HL-60/S4 (cell line): ENCODE measurements at regions not wholly inside any gene's neighbourhood (a gene's known extent, or its start where the extent isn't known, plus 50 kb on each side); places are given as distances from the start of the nearest gene placed in this dataset.

ENCODE experiments used
- in situ Hi-C: fragments of 300-500 bp; cut with MboI; formaldehyde crosslinking; loops from 2 replicates; pipeline ENCODE4 v1.14.3; 2022; ENCODE audit warnings: low sequenced_read_pairs

DNA sequence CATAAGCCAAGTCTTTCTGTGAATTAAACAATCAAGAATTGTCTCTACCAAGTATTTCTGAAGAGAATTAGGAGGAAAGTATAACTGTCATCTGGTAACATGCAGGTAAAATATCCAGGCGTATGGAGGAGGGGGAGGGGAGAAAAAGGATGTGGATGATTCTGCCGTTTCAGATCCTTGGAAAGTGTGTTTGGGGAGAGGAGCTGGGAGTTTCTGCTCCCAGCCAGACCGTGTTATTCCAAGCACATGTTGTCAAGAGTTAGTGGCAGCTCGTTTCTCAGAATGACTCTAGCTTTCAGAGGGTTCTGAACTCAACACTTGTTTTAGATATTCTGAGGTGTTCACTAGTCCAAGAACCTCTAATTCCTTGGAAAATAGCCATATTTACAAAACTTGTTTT, 137.6 kb downstream of the FAM124B start:
- in situ Hi-C loops = no loop called here

DNA sequence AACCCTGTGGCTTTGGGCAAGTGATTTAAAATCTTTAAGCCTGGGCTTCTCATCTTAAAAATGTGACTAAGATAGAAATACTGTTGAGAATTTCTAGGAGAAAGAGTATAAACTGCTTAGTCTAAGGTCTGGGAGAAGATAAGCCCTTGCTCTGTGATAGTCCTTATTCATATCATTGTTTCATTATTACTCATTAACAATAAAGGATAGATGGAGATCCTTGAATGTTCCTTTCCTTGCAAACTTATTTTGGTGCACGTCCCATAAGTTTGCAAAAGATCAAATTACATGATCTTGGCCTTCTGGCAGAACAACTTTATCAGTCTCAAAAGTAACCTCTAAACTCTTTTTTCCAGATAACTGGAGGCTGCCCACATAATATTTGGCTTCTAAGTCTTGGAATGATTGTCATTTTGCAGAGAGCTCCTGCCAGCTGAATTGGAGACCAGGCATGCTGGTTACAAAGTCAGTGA, 138.3 kb downstream of the FAM124B start:
- in situ Hi-C loops = no loop called here

DNA sequence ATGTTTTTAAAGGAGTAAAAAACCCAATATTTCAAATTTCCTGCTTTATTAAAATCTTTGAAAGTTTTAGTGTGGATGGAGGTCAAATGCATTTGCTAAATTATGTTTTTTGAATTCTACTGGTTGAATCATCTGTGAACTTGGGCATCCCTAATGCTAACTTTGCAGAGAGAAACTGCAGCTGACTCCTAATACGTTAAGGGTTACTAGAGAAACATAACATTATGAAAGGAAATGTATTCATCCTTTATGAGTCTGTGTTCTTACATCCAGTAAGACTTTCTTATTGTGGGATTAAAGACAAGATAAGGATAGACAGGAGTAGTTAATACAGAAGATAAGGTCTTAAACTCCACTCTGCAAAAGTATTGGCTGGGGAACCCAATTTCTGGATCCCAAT, 140.6 kb downstream of the FAM124B start:
- in situ Hi-C loops = no loop called here

DNA sequence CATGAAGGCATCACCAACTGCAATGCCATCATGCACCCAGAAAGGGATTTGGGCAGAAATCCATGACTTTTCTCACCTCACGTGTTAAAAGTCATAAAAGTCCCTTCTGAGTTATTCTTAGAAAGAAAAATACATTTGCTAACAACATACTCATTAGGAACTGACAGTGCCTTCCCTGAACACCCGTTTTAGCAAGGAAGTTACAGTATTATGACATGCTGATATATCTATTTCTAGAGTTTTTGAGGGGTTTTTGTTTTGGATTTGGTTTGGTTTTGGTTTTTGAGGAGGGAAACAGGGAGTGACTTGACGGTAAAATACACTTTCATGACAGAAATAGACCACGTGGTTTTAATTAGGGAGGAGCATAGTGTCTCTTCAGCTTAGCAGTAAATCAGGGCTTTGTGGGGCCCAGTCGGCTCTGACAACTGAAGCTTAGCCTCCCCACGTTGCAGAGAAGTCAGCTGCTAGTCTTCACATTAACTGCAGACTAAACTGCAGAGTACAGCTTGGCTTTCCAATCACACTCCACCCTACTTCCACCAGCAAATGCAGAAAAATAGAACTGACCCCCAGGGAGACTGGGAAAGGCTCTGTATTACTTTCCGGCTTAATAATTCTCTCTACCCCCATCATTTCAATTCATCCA, 141.4 kb downstream of the FAM124B start:
- in situ Hi-C loops = no loop called here

DNA sequence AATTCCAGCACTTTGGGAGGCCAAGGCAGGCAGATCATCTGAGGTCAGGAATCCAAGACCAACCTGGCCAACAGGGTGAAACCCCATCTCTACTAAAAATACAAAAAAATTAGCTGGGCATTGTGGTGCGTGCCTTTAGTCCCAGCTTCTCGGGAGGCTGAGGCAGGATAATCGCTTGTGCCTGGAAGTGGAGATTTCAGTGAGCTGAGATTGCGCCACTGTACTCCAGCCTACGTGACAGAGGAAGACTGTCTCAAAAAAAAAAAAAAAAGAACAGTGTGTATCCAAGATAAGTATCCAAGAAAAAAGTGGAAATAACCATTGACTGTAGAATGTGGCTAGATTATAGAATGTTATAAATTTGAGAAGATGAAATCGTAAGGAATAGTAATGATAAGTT, 142.1 kb downstream of the FAM124B start:
- in situ Hi-C loops = no loop called here

DNA sequence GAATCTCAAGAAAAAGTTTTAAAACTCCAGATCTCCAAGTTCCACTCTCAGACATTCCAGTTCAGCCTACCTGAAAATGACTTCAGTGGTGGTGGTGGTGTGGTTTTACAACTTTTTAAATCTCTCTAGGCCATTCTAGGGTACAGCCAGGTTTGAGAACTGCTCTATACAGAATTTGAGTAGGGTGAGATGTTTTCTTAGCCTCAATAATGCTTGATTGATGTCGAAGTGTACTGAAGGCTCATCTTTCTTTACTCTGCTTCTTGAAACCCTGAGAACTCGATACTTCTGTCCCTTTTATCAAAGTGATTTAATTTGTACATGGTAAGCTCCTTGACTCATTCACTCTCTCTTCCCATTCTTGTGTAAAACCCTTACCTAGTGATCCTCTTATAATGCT, 143.8 kb downstream of the FAM124B start:
- in situ Hi-C loops = no loop called here

DNA sequence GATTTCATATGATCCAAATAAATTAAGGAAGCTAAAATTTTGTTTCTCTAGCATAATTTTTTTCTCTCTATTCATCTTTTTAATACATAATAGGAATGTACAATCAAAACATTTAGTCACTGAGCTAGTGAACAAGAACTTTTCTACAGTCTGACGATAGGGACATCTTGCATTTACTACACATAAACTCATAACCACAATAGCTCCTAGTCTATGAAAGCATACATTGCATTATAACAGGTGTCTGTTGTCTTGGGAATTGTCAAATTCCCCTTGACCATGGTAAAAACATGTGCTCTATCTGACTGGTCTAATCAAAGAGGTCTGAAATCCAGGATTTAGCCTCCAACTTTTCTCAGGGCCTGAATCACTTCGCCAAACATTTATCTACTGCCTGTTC, 144.8 kb downstream of the FAM124B start:
- in situ Hi-C loops = no loop called here

DNA sequence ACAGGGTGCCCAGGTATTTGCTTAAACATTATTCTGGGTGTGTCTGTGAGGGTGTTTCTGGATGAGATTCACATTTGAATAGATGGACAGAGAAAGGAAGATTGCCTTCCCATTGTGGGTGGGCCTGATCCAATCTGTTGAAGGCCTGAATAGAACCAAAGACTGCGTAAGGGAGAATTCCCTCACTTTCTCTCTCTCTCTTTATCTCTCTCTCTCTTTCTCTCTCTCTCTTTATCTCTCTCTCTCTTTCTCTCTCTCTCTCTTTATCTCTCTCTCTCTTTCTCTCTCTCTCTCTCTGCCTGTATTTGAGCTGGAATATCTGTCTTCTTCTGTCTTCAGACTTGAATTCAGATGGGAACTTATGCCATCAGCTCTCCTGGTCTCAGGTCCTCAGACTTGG, 148.4 kb downstream of the FAM124B start:
- in situ Hi-C loops = no loop called here

DNA sequence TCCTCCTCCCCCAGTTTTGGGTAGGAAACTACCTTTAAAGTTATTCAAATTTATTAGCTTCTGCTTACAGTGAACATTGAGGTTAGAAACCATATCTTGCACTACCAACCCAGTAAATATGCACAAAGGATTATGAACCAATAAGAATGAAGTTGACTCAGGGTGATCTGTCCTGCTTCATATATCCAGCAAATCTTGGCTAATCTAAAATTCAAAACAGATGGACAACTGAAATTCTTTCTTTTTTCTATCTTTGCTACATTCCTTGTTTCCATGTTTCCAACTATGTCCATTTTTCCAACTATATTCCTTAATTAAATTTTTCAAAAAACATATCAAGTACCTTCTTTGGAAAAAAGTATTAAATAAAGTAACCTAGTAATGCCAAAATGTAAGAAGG, 149.3 kb downstream of the FAM124B start:
- in situ Hi-C loops = no loop called here

DNA sequence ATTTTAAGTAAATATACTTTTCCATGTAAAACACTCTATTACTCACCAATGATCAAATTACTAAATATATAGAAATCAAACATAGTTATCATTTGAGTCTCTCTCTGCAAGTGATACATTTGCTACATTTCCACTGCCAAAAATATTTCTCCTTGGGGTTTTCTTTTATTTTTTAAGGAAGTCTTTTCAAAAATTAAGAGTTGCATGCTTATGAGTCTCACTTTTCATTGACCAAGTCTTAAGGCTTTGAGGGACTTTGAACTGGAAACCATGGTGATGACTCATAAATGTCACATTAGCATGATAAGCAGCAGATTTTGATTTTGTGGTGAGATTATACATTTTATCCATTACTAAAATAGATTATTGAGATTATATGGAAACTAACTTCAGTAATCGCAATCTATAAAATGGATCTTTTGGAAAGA, 152.9 kb downstream of the FAM124B start:
- in situ Hi-C loops = no loop called here

DNA sequence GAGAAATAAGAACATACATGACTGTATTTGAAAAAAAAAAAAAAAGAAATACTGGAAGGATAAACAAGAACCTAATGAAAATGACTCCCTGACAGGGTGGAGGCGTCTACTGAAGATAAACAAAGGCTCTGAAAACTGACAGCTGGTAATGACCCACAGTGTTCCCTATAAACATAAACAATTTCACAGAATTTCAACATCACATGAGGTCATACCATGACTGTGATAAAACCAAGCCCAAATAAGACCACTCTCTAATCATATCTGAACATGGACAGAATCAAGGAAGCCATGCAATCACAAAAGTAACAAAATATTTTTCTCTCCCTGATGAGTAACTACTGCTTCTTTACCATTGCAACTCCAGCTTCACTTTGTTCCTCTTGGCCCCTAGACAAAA, 159.3 kb downstream of the FAM124B start:
- in situ Hi-C loops = no loop called here

DNA sequence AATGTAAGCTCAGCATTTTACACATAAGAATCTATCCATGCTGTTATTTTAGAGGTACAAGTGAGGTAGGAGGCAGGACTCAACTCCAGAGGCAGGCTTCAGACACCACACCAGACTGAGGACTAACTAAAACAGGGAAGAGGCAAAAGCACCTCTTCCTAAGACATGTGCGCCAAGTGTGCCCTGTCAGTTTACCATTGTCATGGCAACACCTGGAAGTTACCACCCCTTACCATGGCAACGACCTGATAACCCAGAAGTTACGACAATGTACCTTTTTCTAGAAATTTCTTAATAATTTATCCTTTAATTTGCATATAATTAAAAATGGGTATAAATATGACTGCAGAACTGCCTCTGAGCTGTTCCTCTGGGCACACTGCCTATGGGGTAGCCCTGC, 160.1 kb downstream of the FAM124B start:
- in situ Hi-C loops = no loop called here

DNA sequence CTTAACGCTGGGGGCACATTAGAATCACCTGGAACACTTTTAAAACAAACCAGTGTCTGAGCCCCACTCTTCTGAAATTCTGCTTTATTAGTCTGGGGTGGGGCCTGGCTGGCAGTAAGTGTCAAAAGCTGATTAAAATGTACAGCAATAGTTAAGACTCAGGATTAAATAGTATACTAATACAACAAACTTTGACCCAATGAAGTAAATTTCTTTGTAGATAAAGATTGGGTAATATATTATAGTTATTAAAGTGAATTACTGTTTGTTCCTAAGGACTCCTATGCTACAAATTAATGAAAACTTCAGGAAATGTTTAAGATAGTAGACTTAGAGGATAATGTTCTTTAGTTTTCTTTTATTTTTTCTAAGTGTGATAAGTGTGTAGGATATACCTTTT, 160.9 kb downstream of the FAM124B start:
- in situ Hi-C loops = no loop called here

DNA sequence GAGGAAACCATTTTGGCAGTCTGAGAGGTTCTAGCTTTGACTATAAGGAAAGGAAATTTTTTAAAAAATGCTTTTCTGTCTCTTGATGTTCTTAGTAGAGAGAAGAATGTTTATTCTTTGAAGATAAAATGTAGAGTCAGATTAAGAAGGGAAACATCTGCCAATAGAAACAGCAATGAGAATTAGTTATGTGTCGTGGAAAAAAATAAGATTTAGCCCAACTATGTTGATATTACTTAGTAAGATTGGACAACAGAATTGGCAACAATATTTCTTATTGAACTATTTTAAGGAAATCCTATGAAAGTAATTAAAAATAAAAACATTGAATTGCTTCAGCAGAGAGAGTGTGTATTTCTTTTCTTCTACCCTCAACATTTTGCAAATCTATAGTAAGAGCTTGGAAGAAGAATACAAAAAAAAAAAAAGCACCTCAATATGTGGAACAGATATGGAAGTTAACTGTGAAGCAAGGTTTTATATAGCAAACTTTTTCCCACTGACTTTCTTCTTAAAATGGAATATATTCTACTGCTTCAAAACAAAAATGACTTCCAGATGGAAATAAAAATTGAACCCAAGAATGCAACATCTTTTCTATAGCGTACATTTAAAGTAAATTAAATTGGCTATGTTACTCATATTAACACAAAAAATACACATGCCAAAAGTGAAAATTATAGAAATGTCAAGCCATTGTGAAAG, 177.9 kb downstream of the FAM124B start:
- in situ Hi-C loops = no loop called here

DNA sequence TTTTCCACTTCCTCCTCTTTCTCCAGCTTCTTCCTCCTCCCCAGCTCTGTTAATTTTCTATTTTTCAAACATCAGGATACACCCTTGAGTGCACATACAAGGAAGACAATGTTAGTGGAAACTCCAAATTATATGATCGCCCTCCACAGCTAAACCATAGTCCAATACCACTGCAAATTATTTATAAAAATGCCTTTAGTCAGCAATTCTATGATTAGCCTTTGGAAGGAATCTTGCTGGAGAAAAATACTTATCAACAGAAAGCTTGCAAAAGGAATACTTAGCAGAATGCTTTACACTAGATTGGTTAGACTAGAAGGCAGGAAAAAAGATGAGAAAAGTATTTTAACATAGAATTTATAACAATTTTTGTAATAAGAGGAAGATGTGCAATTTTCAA, 178.9 kb downstream of the FAM124B start:
- in situ Hi-C loops = no loop called here

DNA sequence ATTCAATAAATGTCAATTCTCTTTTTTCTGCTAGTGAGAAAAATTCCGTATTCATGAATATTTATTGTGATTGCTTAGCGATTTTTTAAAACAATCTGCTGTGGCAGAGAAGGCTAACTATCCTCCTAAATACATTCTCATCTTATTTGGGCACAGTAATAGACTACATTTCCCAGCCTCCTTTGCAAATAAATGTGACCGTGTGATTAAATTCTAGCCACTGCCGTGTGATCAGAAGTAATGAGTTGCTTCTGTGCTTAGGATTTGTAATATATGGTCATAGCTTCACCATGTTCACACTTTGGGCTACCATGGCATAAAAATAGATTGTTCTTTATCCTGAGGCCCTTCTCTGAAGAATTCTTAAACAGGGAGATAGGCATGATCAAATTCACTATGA, 179.6 kb downstream of the FAM124B start:
- in situ Hi-C loops = no loop called here

DNA sequence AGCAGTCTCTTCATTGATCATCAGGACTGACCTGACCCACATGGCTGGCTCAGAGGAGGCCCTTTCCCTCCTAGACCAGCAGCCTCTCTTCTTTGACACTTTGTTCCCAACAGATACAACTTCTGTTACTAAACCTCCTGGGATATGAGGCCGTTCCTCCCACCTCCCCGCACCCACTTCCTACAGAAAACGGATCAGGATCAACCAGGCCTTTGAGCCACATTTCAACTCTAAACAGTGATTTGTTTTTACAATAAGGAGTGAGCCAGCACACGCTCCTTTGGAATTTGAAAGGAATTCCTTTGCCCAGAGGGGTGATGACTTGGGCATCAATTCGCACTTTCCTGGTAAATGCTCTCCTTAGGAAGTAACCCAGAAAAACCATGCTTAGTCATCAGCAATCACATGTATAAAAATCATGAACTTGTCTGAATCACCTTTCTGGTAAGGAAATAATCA, 180.4 kb downstream of the FAM124B start:
- in situ Hi-C loops = no loop called here

DNA sequence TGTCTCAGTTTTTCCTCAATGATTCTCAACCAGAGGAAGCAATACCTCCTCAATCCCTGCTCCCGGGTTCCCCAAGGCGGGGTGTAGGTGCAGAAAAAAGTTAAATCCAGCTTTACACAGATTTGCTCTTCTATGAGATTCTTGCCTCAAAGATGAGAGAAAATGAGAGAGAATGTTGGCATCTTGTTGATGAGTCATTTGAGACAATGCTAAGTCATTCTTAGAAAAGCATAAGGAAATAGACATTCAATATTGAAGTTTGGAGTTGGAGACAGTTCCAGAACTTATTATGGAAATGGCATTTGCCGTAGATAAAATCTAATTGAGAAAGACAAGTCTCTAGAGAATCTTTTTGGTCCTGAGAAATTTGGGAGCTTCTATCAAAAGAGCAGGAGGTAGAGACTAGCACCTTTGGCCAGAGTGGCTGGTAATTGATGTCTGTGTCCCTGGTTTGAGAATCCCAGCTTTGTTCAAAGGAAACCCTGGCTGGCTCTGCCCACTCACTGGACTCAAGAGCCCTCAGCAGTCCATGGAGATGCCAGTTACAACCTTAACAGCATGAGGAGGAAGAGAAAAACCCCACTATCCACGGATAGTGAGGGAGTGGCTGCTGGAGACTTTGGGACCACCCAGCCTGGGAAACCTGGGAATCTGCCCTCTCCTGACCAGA, 181.2 kb downstream of the FAM124B start:
- in situ Hi-C loops = no loop called here

DNA sequence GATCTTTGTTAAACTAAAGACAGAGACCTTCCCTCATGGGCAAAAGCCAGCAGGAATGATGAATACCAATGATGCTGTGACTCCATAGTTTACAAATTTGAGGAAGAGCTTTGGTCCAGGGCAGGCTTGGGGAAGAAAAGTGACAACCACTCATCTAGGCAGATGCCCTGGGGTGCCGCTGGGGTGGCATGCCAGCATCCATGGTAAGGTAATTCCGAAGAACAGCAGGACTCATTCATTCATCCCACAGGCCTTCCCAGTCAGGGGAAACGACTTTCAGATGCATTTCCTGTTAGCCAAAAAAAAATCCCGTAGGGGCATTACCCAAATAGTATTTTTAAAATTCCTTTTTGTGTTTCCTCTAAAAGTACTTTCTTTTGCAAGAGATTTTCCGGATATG, 180.7 kb upstream of the SERPINE2 start:
- in situ Hi-C loops = no loop called here

DNA sequence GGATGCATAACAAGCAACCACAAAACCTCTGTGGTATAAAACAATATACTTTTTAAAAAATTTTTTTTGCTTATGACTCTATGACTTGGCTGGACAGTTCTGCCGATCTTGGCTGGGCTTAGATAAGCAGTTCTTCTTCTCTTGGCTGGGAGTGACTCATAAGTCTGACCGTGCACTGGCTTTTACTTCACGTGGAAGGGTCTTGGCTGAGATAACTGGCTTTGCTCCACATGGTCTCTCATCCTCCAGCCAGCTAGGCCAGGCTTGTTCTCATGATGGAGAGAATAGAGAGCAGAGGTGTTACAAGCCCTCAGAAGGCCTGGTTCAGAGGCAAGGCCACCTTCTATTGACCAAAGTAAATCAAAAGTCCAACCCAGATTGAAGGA, 178.9 kb upstream of the SERPINE2 start:
- in situ Hi-C loops = no loop called here

DNA sequence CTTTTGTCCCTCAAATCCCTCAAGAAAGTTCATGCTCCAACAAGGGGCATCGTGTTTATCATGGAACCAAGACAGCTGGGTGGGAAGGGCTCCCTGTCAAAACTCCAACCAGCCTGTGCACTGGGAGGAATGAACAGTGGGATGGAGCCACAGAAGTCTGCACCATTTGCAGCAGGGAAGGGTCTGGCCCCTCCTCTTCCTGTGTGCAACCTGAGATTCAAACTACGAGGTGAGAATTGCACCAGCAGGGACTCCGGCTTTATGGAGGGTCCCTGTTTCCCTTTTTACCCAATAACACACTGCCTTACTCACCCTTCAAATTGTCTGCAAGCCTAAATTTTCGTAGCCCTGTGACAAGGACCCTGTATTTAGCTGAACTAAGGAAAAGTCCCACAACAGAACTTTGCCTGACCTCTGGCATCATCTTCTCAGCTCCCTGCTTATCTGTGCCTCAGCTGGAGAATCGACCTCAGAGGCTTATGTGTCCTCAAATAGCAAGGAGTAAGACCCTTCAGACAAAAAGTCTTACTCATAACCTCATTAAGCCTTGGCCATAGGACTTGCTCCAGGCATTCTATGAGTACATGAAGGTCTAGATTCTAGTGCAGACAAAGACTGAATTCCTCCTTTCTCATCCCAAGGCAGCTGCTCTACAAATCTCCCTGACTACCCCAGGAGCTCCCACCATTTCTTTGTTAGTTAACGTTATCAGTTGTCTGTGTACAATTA, 178.3 kb upstream of the SERPINE2 start:
- in situ Hi-C loops = no loop called here
